Testis (tissue), 2 donors: ENCODE measurements at regions not wholly inside any gene's neighbourhood (a gene's known extent, or its start where the extent isn't known, plus 50 kb on each side); places are given as distances from the start of the nearest gene placed in this dataset.
A peak's percentile ranks its signal among the peaks of the same experiment; 100 is the strongest.
"Not testable (repeated sequence)": the region's sequence is repeated elsewhere in the genome, so short reads cannot be mapped to it uniquely, and the experiment has no call there.

ENCODE experiments used
- DNase-seq: peaks from one replicate; pipeline ENCODE4 v3.0.0-alpha.2; 2019
- H3K27ac ChIP-seq, 2 donors: fragments of 200-600 bp; sonication (generic); one replicate each; pipeline ENCODE4 v1.5.1; 2019
- H3K27me3 ChIP-seq: fragments of 200-600 bp; sonication (generic); one replicate; pipeline ENCODE4 v1.5.1; 2019
- H3K36me3 ChIP-seq: fragments of 200-600 bp; sonication (generic); one replicate; pipeline ENCODE4 v1.5.1; 2017; ENCODE audit warnings: low read depth; ENCODE audit errors: missing control alignments
- H3K4me1 ChIP-seq: fragments of 200-600 bp; sonication (generic); one replicate; pipeline ENCODE4 v1.5.1; 2019
- H3K4me3 ChIP-seq, 2 donors: fragments of 200-600 bp; sonication (generic); one replicate each; pipeline ENCODE4 v1.5.1; 2017 to 2019
- H3K9me3 ChIP-seq: fragments of 200-600 bp; sonication (generic); one replicate; pipeline ENCODE4 v1.5.1; 2017
- CTCF ChIP-seq, 3 experiments: fragments of 450-650 bp in 2 of 3; fragments of 200-600 bp in 1 of 3; sonication (generic) in 1 of 3; IDR thresholded peaks; one replicate each; pipeline ENCODE4 v1.5.1; 2016 to 2019; ENCODE audit warnings: antibody characterized with exemption in 3 of 3, mild to moderate bottlenecking in 2 of 3, moderate library complexity in 1 of 3
- POLR2A ChIP-seq: fragments of 450-650 bp; IDR thresholded peaks from one replicate; pipeline ENCODE4 v1.6.1; 2017; ENCODE audit warnings: antibody characterized with exemption, mild to moderate bottlenecking, moderate library complexity
- WGBS, 2 donors: methylation state at CpG; one replicate each; pipeline ENCODE4 v1.1.5; 2018; 5-methylcytosine and 5-hydroxymethylcytosine counted together
- intact Hi-C: fragments of 100-400 bp; cut with DNase I; formaldehyde crosslinking; loops from one replicate; pipeline ENCODE4 v1.15.1; 2023; ENCODE audit warnings: low total_unique reads

GRCh38 chr1:238722812-238723211 is 663.6 kb upstream of the CHRM3 start:
- no peaks in the 10 kb centered on the region for H3K27me3 ChIP-seq
- no peak for DNase-seq
- H3K36me3 ChIP-seq: no peaks in the 10 kb centered on the region
- H3K4me3 ChIP-seq: no peak overlapping the region
- TF ChIP-seq CTCF (IDR thresholded peaks at IDR 0.05): no peak
- no peak for TF ChIP-seq POLR2A
- H3K9me3 ChIP-seq: no peaks in the 10 kb centered on the region
- no peaks in the 10 kb centered on the region for H3K4me1 ChIP-seq
- no peak overlapping the region for H3K27ac ChIP-seq
- WGBS, 2 donors: 87 to 90% methylated on average over 4 of the region's 4 CpGs
- intact Hi-C loops: no loop called here

- TF ChIP-seq CTCF (IDR thresholded peaks at IDR 0.05) (no peak), POLR2A (no peak)
- intact Hi-C loops: no loop called here
- H3K27ac ChIP-seq: no peak overlapping the region
- H3K4me1 ChIP-seq: no peaks in the 10 kb centered on the region
- no peaks in the 10 kb centered on the region for H3K36me3 ChIP-seq
- no peak for DNase-seq
- no peaks in the 10 kb centered on the region for H3K27me3 ChIP-seq
- no peak overlapping the region for H3K4me3 ChIP-seq
- 81 to 86% methylated on average over 2 of the region's 2 CpGs for WGBS, 2 donors
- no peaks in the 10 kb centered on the region for H3K9me3 ChIP-seq
Measured at GRCh38 chr1:238710697-238711096, 675.7 kb upstream of the CHRM3 start.

GRCh38 chr1:238701024-238701423 is 685.3 kb upstream of the CHRM3 start:
- no peak overlapping the region for H3K4me3 ChIP-seq
- intact Hi-C loops: no loop called here
- no peak for TF ChIP-seq POLR2A
- TF ChIP-seq CTCF (IDR thresholded peaks at IDR 0.05): no peak
- H3K27me3 ChIP-seq: no peaks in the 10 kb centered on the region
- no peaks in the 10 kb centered on the region for H3K4me1 ChIP-seq
- H3K9me3 ChIP-seq: no peaks in the 10 kb centered on the region
- no peaks in the 10 kb centered on the region for H3K36me3 ChIP-seq
- 71 to 86% methylated on average over 5 of the region's 5 CpGs for WGBS, 2 donors
- H3K27ac ChIP-seq: no peak overlapping the region
- DNase-seq: no peak

GRCh38 chr1:238690415-238690814 is 696.0 kb upstream of the CHRM3 start:
- Histone ChIP-seq H3K4me1 (no peaks in the 10 kb centered on the region), H3K27ac (no peak overlapping the region), H3K9me3 (no peaks in the 10 kb centered on the region), H3K4me3 (no peak overlapping the region), H3K27me3 (no peaks in the 10 kb centered on the region), H3K36me3 (no peaks in the 10 kb centered on the region)
- intact Hi-C loops: no loop called here
- TF ChIP-seq CTCF (IDR thresholded peaks at IDR 0.05) (no peak), POLR2A (no peak)
- DNase-seq: no peak

GRCh38 chr1:238684576-238684975 is 701.8 kb upstream of the CHRM3 start:
- H3K36me3 ChIP-seq, H3K9me3 ChIP-seq, H3K27me3 ChIP-seq, H3K4me1 ChIP-seq, intact Hi-C loops, H3K27ac ChIP-seq: not testable (repeated sequence)
- 53 to 84% methylated on average over 3 to 27 of the region's 27 CpGs for WGBS, 2 donors
- peak overlapping the region in 1 of 2 donors; percentile 23 for H3K4me3 ChIP-seq
- DNase-seq: peak; percentile 13
